Colon (tissue), 2 donors: ENCODE measurements at regions not wholly inside any gene's neighbourhood (a gene's known extent, or its start where the extent isn't known, plus 50 kb on each side); places are given as distances from the start of the nearest gene placed in this dataset.

Experiments
- FAIRE-seq: peaks from 2 replicates; lab custom pipeline; 2012; peaks lifted over from hg19 to GRCh38; lab: Jason Lieb, UNC
- donor health status: control.
- donor health status: control.

GRCh38 chr7:32346253-32346652 lies 143.9 kb downstream of the LSM5 start:
- no peak for FAIRE-seq

DNA sequence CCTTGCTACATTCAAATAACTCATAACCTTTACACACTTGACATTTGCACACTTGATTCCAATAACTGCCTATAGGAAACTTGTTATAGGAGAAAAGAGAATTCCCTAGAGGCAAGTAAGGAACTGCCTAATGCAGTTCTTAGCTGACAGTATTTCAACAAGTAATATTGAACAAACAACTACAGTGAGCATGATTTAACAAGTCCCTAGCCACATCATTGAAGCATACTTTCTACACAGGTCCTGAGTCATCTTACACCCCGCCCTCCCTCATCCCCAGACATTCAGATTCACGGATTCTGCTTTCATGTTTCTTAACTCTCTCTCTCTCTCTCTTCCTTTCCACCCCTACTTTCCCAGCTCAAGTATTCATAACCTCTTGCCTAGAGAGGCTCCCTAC lies 153.5 kb downstream of the LSM5 start:
- no peak for FAIRE-seq

GRCh38 chr7:32335107-32335506 lies 155.1 kb downstream of the LSM5 start:
- no peak for FAIRE-seq

DNA sequence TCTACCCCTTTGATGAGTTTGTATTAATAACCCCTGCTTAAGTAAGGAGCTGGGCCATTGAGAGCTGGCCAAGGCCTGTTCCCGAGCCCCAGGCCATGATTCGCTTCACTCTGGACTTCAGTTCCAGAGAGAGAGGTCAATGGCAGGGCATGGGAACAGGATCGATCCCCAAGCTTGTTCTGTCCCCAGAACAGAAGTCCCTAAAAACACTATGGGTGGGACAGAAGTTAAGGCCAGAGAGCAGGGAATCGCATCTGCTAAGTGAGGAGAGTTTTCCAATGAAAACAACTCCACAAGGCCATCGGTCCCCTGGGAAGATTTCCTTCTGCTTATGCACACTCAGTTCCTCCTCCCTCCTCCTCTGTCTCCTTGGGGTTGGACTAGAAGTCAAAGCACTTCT lies 159.6 kb downstream of the LSM5 start:
- FAIRE-seq = no peak

DNA sequence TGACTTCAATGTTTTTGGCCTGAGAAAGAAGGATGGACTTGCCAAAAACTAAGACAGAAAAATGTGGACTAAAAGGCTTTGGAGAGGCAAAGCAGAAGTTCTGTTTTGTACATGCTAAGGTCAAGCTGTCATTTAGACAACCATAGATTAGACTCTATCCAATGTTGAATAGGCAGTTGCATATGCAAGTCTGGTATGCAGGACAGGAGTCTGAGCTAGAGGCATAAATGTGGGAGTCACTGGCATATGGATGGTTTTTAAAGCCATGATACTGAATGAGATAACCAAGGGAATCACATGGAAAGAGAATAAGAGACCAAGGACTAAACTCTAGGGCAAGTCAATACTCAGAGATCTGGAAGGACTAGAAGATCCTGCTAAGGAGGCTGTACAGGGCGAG lies 164.1 kb downstream of the LSM5 start:
- no peak for FAIRE-seq

DNA sequence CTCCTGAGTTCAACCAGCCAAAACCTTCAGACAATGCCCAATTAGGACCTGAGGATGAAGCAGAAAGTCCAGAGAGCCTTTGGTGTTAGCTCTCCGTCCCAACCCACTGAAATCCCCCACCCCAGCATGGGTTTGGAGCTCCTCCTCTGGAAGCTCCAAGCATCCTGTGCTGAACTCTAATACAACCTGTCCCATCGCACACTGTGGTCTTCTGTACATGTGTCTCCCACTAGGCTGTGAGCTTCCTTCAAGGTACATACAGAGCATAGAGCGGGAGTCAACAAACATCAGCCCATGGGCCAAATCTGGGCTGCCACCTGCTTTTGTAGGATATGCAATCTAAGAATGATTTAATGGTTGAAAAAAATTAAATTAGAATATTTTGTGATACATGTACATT lies 166.5 kb downstream of the LSM5 start:
- FAIRE-seq = no peak

- no peak for FAIRE-seq
Measured at GRCh38 chr7:32319012-32319382, 171.2 kb downstream of the LSM5 start.

GRCh38 chr7:32318300-32319011 lies 171.7 kb downstream of the LSM5 start:
- no peak for FAIRE-seq

- FAIRE-seq = no peak
Measured at GRCh38 chr7:32316839-32317238, 173.3 kb downstream of the LSM5 start.

DNA sequence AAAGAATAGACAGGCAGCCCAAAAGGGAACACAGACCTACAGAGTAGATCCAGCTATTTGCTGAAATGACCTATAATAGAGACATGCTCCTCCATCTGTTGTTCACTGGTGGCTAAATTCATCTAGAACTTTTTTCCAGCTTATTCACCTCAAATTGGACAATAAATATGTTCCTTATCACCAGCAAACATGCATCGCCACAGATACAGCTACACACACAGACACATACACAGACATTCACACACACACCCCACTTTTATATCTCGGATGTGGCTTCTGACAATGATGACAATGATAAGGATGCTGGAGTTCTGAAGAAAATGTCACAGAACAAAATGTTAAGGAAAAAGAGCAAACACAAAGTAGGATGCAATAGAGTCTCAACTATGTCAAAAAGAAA lies 175.4 kb downstream of the LSM5 start:
- no peak for FAIRE-seq

DNA sequence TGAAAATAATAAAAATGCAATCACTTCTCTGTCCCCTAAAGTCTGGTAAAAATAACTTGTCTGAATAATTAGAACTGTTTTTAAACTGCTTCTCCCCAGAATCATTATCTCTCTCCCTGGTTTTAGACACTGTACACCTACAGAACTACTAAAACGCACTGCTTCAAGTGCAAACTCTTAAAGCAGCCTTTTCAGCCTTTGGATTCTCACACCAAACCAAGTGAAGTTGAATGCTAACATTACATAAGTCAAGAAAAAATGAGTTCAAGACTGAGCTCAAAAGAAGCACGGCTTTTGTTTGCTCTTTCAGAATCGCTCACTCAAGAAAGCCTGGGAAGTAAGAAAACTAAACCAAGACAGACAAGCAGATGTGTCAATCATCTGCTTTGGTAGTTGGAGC lies 188.8 kb downstream of the LSM5 start:
- FAIRE-seq = no peak

GRCh38 chr7:32299133-32299702 lies 191.0 kb downstream of the LSM5 start:
- no peak for FAIRE-seq

- FAIRE-seq = no peak
Measured at GRCh38 chr7:32298408-32299132, 191.6 kb downstream of the LSM5 start.

GRCh38 chr7:32293833-32294232 lies 196.3 kb downstream of the LSM5 start:
- FAIRE-seq = no peak

DNA sequence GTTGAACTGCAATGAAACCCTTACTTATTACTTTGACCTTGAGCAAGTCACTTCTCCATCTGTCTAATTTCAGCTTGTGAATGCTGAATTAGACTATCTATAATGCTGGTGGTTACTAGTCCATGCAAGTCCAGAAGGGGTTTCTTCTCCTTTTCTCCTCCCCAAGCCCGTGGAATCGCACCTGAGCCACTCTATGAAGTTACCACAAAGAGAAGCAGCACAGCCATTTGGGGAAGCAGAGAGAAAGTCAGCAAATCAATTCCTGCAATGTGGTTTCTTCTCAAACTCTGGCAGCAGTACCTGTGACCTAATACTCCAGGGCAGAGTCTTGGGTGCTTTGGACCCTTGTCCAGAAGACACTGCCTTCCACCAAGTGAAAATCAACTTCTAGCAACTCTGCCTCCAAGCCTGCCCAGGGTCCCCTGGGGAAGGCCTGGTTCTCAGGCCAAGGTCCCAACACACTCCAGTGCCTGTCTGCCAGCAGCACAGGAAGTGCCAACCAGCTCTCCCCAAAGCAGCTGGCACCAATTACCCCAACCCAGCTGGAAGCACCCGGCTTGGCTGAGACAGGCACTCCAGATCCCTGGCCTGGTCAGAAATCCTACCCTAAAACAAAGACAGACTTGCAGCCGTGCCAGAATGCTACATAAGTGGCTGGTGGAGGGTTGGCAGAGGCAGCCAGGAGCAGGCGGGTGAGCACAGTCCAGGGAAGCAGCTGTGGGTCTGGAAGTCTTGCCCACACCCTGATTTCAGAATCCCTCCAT lies 200.3 kb downstream of the LSM5 start:
- no peak for FAIRE-seq

DNA sequence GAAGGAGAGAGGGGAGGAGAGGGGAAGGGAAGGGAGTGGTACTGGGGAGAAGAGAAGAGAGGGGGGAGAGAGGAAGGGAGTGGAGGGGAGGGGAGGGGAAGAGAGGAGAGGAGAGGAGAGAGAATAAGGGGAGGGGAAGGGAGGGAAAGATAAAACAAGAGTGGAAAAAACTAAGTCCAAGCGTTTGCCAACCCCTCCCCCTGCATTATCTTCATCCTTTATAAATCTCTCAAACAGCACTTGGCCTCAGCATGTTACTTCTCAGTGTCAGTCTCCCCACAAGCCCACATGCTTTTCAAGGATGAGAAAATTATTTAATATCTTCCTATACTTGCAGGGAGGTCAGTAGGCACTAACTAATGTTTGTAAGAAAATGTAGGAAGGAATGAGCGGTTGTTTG lies 204.5 kb downstream of the LSM5 start:
- no peak for FAIRE-seq

- FAIRE-seq = no peak
Measured at GRCh38 chr7:32283546-32283945, 206.6 kb downstream of the LSM5 start.

DNA sequence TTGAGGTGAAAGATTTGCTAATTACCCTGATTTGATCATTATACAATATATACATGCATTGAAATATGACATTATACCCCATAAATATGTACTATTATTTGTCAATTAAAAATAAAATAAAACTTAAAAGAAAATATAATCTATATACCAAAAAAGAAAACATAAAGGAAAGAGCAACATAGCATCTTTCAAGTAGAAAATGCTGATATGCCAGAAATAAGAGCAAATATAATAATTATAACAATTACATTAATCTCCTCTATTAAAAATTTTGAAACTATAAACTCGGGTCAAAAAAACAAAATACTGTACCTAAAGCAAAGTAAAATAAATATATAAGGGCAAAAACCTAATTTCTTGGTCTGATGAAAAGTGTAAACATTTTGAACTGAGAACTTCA lies 209.3 kb upstream of the PDE1C start:
- no peak for FAIRE-seq

GRCh38 chr7:32275216-32276009 lies 205.2 kb upstream of the PDE1C start:
- FAIRE-seq = no peak

- no peak for FAIRE-seq
Measured at GRCh38 chr7:32273297-32273696, 203.1 kb upstream of the PDE1C start.

DNA sequence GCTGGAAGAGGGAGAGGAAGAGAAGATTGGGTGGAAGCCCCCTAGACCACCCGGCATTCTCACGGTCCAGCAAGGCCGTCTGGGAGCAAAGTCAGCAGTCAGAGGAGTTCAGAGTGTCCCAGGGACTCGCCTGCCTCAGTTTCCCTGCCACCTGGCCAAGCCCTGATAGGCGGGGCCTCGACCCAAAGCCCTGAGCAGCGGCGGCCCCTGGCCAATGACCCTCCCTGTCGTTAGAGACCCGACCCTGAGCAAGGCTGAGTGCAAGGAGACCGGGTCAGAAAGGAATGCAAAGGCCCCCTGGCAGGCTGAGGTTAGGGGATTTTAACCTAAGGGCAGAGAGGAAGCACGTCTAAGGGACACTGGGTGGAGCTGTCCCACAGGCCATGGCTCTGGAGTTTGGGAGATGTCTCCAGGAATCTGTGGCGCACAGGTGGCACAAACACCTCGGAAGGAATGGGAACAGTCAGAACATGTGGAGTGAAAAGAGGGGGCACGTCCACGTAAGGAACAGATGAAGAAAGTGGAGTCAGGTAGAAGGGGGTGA lies 196.8 kb upstream of the PDE1C start:
- no peak for FAIRE-seq
